Spinal cord (tissue), 9 donors: ENCODE measurements at regions not wholly inside any gene's neighbourhood (a gene's known extent, or its start where the extent isn't known, plus 50 kb on each side); places are given as distances from the start of the nearest gene placed in this dataset.

Experiments
- DNase-seq, 6 donors: peaks; one replicate each; pipeline versions ENCODE4 v3.0.0 to v3.0.0-alpha.2; 2013 to 2015; ENCODE audit warnings: low spot score in 6 of 6, low read depth in 4 of 6
- H3K27ac ChIP-seq: one replicate; pipeline ENCODE4 v1.5.1; 2013; ENCODE audit warnings: low read depth, low read length, control low read depth
- H3K27me3 ChIP-seq: one replicate; pipeline ENCODE4 v1.6.1; 2013; ENCODE audit warnings: low read length; ENCODE audit not compliant: control insufficient read depth, insufficient read depth
- H3K36me3 ChIP-seq: one replicate; pipeline ENCODE4 v1.6.1; 2013; ENCODE audit warnings: low read length; ENCODE audit not compliant: control insufficient read depth, insufficient read depth
- H3K4me1 ChIP-seq: one replicate; pipeline ENCODE4 v1.6.1; 2013; ENCODE audit warnings: low read length; ENCODE audit not compliant: control insufficient read depth, insufficient read depth
- H3K4me3 ChIP-seq: one replicate; pipeline ENCODE4 v1.5.1; 2013; ENCODE audit warnings: low read depth, low read length, control low read depth
- H3K9me3 ChIP-seq: one replicate; pipeline ENCODE4 v1.6.1; 2013; ENCODE audit warnings: low read length; ENCODE audit not compliant: control insufficient read depth, insufficient read depth
- WGBS: methylation state at CpG from one replicate; pipeline ENCODE4 v1.1.5; 2013; ENCODE audit warnings: missing lambda C conversion rate; ENCODE audit not compliant: insufficient coverage; 5-methylcytosine and 5-hydroxymethylcytosine counted together
- donor health status: healthy.

- Histone ChIP-seq H3K4me1 (no peaks in the 10 kb centered on the region), H3K4me3 (no peak overlapping the region), H3K36me3 (no peaks in the 10 kb centered on the region), H3K27me3 (no peaks in the 10 kb centered on the region), H3K27ac (no peak overlapping the region), H3K9me3 (no peaks in the 10 kb centered on the region)
- no peak for DNase-seq
- WGBS = no CpG with 5 or more reads among the region's 2 CpGs
Observed at GRCh38 chr7:42765931-42766330, 145.9 kb downstream of the C7orf25 start.

GRCh38 chr7:42763137-42763551, 148.7 kb downstream of the C7orf25 start:
- Histone ChIP-seq H3K4me1 (no peaks in the 10 kb centered on the region), H3K36me3 (no peaks in the 10 kb centered on the region), H3K27me3 (no peaks in the 10 kb centered on the region), H3K9me3 (no peaks in the 10 kb centered on the region), H3K27ac (no peak overlapping the region), H3K4me3 (no peak overlapping the region)
- no peak for DNase-seq
- WGBS = 82% methylated on average over 4 of the region's 6 CpGs

GRCh38 chr7:42761486-42761885, 150.4 kb downstream of the C7orf25 start:
- Histone ChIP-seq H3K27me3 (no peaks in the 10 kb centered on the region), H3K4me1 (no peaks in the 10 kb centered on the region), H3K27ac (no peak overlapping the region), H3K4me3 (no peak overlapping the region), H3K9me3 (no peaks in the 10 kb centered on the region), H3K36me3 (no peaks in the 10 kb centered on the region)
- no CpG with 5 or more reads among the region's 1 CpG for whole genome bisulfite sequencing
- no peak for DNase-seq

- Histone ChIP-seq H3K27me3 (no peaks in the 10 kb centered on the region), H3K4me1 (peaks cover 3% of the 10 kb centered on the region), H3K27ac (no peak overlapping the region), H3K36me3 (no peaks in the 10 kb centered on the region), H3K4me3 (no peak overlapping the region), H3K9me3 (no peaks in the 10 kb centered on the region)
- DNase-seq = no peak
- no CpG with 5 or more reads among the region's 1 CpG for WGBS
Observed at GRCh38 chr7:42758124-42758523, 153.7 kb downstream of the C7orf25 start.

- Histone ChIP-seq H3K27me3 (no peaks in the 10 kb centered on the region), H3K4me3 (no peak overlapping the region), H3K9me3 (no peaks in the 10 kb centered on the region), H3K4me1 (peaks cover 5% of the 10 kb centered on the region), H3K36me3 (no peaks in the 10 kb centered on the region), H3K27ac (no peak overlapping the region)
- 63% methylated on average over 5 of the region's 5 CpGs for WGBS
- DNase-seq = no peak
Observed at GRCh38 chr7:42756841-42757240, 155.0 kb downstream of the C7orf25 start.

- WGBS = 22% methylated on average over 2 of the region's 3 CpGs
- H3K36me3 ChIP-seq = no peaks in the 10 kb centered on the region
- peak overlapping the region; percentile 67 for H3K27ac ChIP-seq
- peak in 1 of 6 donors; percentile 39 for DNase-seq
- H3K4me3 ChIP-seq = no peak overlapping the region
- H3K4me1 ChIP-seq = peaks cover 5% of the 10 kb centered on the region
- H3K27me3 ChIP-seq = no peaks in the 10 kb centered on the region
- H3K9me3 ChIP-seq = no peaks in the 10 kb centered on the region
Observed at GRCh38 chr7:42753811-42754363, 158.0 kb downstream of the C7orf25 start.

GRCh38 chr7:42753367-42753766, 158.5 kb downstream of the C7orf25 start:
- Histone ChIP-seq H3K27ac (peak overlapping the region; percentile 67), H3K9me3 (no peaks in the 10 kb centered on the region), H3K4me1 (peaks cover 5% of the 10 kb centered on the region), H3K4me3 (no peak overlapping the region), H3K27me3 (no peaks in the 10 kb centered on the region), H3K36me3 (no peaks in the 10 kb centered on the region)
- peak in 1 of 6 donors; percentile 37 for DNase-seq
- WGBS = no CpG with 5 or more reads among the region's 2 CpGs

- no peaks in the 10 kb centered on the region for H3K36me3 ChIP-seq
Observed at GRCh38 chr7:42750172-42750571, 161.7 kb downstream of the C7orf25 start.

GRCh38 chr7:42747044-42747443, 164.8 kb downstream of the C7orf25 start:
- H3K27me3 ChIP-seq = no peaks in the 10 kb centered on the region
- H3K36me3 ChIP-seq = no peaks in the 10 kb centered on the region
- no peaks in the 10 kb centered on the region for H3K9me3 ChIP-seq
- no peak overlapping the region for H3K4me3 ChIP-seq
- WGBS = 88% methylated on average over 1 of the region's 2 CpGs
- H3K4me1 ChIP-seq = no peaks in the 10 kb centered on the region
- peak in 1 of 6 donors; percentile 23 for DNase-seq
- no peak overlapping the region for H3K27ac ChIP-seq

More at GRCh38 chr7:42750172-42750571, 161.7 kb downstream of the C7orf25 start:
- DNase-seq = no peak
- H3K27ac ChIP-seq = no peak overlapping the region
- peaks cover 5% of the 10 kb centered on the region for H3K4me1 ChIP-seq
- no peaks in the 10 kb centered on the region for H3K27me3 ChIP-seq
- no peaks in the 10 kb centered on the region for H3K9me3 ChIP-seq
- WGBS = no CpG with 5 or more reads among the region's 4 CpGs
- no peak overlapping the region for H3K4me3 ChIP-seq

- no peaks in the 10 kb centered on the region for H3K27me3 ChIP-seq
- no CpG with 5 or more reads among the region's 2 CpGs for WGBS
- H3K4me1 ChIP-seq = no peaks in the 10 kb centered on the region
- H3K27ac ChIP-seq = peak overlapping the region; percentile 65
- H3K4me3 ChIP-seq = no peak overlapping the region
- no peaks in the 10 kb centered on the region for H3K36me3 ChIP-seq
- DNase-seq = no peak
- H3K9me3 ChIP-seq = no peaks in the 10 kb centered on the region
Observed at GRCh38 chr7:42746214-42746613, 165.7 kb downstream of the C7orf25 start.
